ENCODE measurements at regions not wholly inside any gene's neighbourhood (a gene's known extent, or its start where the extent isn't known, plus 50 kb on each side); places are given as distances from the start of the nearest gene placed in this dataset.

DNA sequence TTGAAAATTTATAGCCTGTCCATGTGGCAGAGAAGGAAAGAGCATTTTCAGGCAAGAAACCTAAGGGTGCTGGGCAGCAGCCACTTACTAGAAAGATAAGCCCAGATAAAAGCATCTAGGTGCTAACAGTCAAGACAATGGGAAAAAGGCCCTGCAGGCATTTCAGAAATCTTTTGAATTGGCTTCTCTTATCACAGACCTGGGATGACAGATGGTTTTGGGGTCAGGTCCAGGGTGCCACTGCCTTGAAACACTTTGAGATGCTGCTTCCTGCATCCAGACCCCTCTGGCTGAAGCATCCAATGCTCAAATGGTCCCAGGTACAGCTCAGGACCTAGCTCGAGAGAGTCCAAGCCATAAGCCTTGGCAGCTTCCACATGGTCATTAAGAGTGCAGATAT lies 466.5 kb downstream of the FSCB start:
- DNase-seq (ENCODE audit: low spot score): no peak
- in situ Hi-C loops (cut with MboI; ENCODE audit: low sequenced_read_pairs, unreplicated experiment): no loop called here
- no peak for TF ChIP-seq CTCF (IDR thresholded peaks at IDR 0.05; ENCODE audit: borderline replicate concordance, control extremely low read depth, extremely low read depth, insufficient read depth, missing control alignments)

GRCh38 chr14:44036248-44036647 lies 470.8 kb downstream of the FSCB start:
- DNase-seq (ENCODE audit: low spot score): no peak
- TF ChIP-seq CTCF (IDR thresholded peaks at IDR 0.05; ENCODE audit: borderline replicate concordance, control extremely low read depth, extremely low read depth, insufficient read depth, missing control alignments): no peak
- in situ Hi-C loops (cut with MboI; ENCODE audit: low sequenced_read_pairs, unreplicated experiment): no loop called here

- TF ChIP-seq CTCF (IDR thresholded peaks at IDR 0.05; ENCODE audit: borderline replicate concordance, control extremely low read depth, extremely low read depth, insufficient read depth, missing control alignments): no peak
- in situ Hi-C loops (cut with MboI; ENCODE audit: low sequenced_read_pairs, unreplicated experiment): no loop called here
- DNase-seq (ENCODE audit: low spot score): no peak
Observed at GRCh38 chr14:44035707-44036106, 471.4 kb downstream of the FSCB start.

GRCh38 chr14:44030831-44031383 lies 476.2 kb downstream of the FSCB start:
- DNase-seq (ENCODE audit: low spot score): no peak
- in situ Hi-C loops (cut with MboI; ENCODE audit: low sequenced_read_pairs, unreplicated experiment): no loop called here
- TF ChIP-seq CTCF (IDR thresholded peaks at IDR 0.05; ENCODE audit: borderline replicate concordance, control extremely low read depth, extremely low read depth, insufficient read depth, missing control alignments): no peak

- no peak for DNase-seq (ENCODE audit: low spot score)
Observed at GRCh38 chr14:44029933-44030332, 477.1 kb downstream of the FSCB start.

DNA sequence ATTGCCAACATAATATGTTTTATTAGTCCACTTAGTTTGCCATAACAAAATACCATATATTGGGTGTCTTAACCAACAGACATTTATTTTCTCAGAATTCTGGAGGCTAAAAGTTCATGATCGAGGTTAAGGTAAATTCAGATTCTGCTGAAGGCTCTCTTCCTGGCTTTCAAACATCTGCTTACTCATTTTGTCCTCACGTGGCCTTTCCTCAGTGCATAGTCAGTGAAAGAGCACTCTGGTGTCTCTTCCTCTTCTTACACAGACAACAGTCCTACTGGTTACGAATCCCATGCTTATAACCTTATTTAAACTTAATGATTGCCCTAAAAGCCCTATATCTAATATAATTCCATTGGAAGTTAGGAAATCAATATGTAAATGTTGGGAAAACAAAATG lies 479.7 kb downstream of the FSCB start:
- DNase-seq (ENCODE audit: low spot score): no peak
- in situ Hi-C loops (cut with MboI; ENCODE audit: low sequenced_read_pairs, unreplicated experiment): no loop called here
- TF ChIP-seq CTCF (IDR thresholded peaks at IDR 0.05; ENCODE audit: borderline replicate concordance, control extremely low read depth, extremely low read depth, insufficient read depth, missing control alignments): no peak

More at GRCh38 chr14:44029933-44030332, 477.1 kb downstream of the FSCB start:
- TF ChIP-seq CTCF (IDR thresholded peaks at IDR 0.05; ENCODE audit: borderline replicate concordance, control extremely low read depth, extremely low read depth, insufficient read depth, missing control alignments): no peak
- in situ Hi-C loops (cut with MboI; ENCODE audit: low sequenced_read_pairs, unreplicated experiment): no loop called here

GRCh38 chr14:44010595-44010994 lies 496.5 kb downstream of the FSCB start:
- no peak for DNase-seq (ENCODE audit: low spot score)
- in situ Hi-C loops (cut with MboI; ENCODE audit: low sequenced_read_pairs, unreplicated experiment): no loop called here
- TF ChIP-seq CTCF (IDR thresholded peaks at IDR 0.05; ENCODE audit: borderline replicate concordance, control extremely low read depth, extremely low read depth, insufficient read depth, missing control alignments): no peak

Data from GM13976 (cell line).